Mesendoderm (in vitro differentiated cells): ENCODE measurements at regions not wholly inside any gene's neighbourhood (a gene's known extent, or its start where the extent isn't known, plus 50 kb on each side); places are given as distances from the start of the nearest gene placed in this dataset.
"Not testable (repeated sequence)": the region's sequence is repeated elsewhere in the genome, so short reads cannot be mapped to it uniquely, and the experiment has no call there.

Experiments
- DNase-seq: peaks from one replicate; pipeline ENCODE4 v3.0.0; 2013
- H2AK5ac ChIP-seq: 2 replicates; pipeline ENCODE4 v1.6.1; 2013; ENCODE audit warnings: low read length, inconsistent platforms
- H2BK120ac ChIP-seq: 2 replicates; pipeline ENCODE4 v1.6.1; 2013; ENCODE audit warnings: low read depth, mild to moderate bottlenecking, low read length, moderate library complexity, mixed read lengths
- H2BK15ac ChIP-seq: replicated peaks from 2 replicates; pipeline ENCODE4 v1.6.1; 2013; ENCODE audit warnings: low read depth, mild to moderate bottlenecking, moderate library complexity
- H2BK5ac ChIP-seq: 2 replicates; pipeline ENCODE4 v1.6.1; 2013; ENCODE audit warnings: low read length, inconsistent platforms
- H3K18ac ChIP-seq: 2 replicates; pipeline ENCODE4 v1.6.1; 2013; ENCODE audit warnings: mild to moderate bottlenecking, low read length, mixed read lengths
- H3K23ac ChIP-seq: one replicate; pipeline ENCODE4 v1.6.1; 2013; ENCODE audit warnings: low read length
- H3K27ac ChIP-seq: 2 replicates; pipeline ENCODE4 v1.5.1; 2013; ENCODE audit warnings: low read depth, mild to moderate bottlenecking, inconsistent platforms, low read length, moderate library complexity
- H3K27me3 ChIP-seq: 2 replicates; pipeline ENCODE4 v1.6.1; 2013; ENCODE audit warnings: low read length, control low read depth, mild to moderate bottlenecking, inconsistent platforms; ENCODE audit not compliant: insufficient read depth, poor library complexity
- H3K36me3 ChIP-seq: 2 replicates; pipeline ENCODE4 v1.6.1; 2013; ENCODE audit warnings: low read length, inconsistent platforms; ENCODE audit not compliant: control insufficient read depth, insufficient read depth
- H3K4ac ChIP-seq: one replicate; pipeline ENCODE4 v1.6.1; 2013; ENCODE audit warnings: low read depth, mild to moderate bottlenecking, low read length, moderate library complexity
- H3K4me1 ChIP-seq: 2 replicates; pipeline ENCODE4 v1.6.1; 2013; ENCODE audit warnings: low read depth, low read length, inconsistent platforms; ENCODE audit not compliant: control insufficient read depth
- H3K4me2 ChIP-seq: 2 replicates; pipeline ENCODE4 v1.6.1; 2013; ENCODE audit warnings: low read length
- H3K4me3 ChIP-seq: 2 replicates; pipeline ENCODE4 v1.5.1; 2013; ENCODE audit warnings: mild to moderate bottlenecking, low read length
- H3K56ac ChIP-seq: one replicate; pipeline ENCODE4 v1.6.1; 2013; ENCODE audit warnings: low read length
- H3K79me1 ChIP-seq: 2 replicates; pipeline ENCODE4 v1.6.1; 2013; ENCODE audit warnings: low read length, inconsistent platforms
- H3K79me2 ChIP-seq: 2 replicates; pipeline ENCODE4 v1.6.1; 2013; ENCODE audit warnings: mild to moderate bottlenecking, low read length; ENCODE audit not compliant: control insufficient read depth, insufficient read depth
- H3K9ac ChIP-seq: 2 replicates; pipeline ENCODE4 v1.6.1; 2013; ENCODE audit warnings: low read length, inconsistent platforms
- H4K5ac ChIP-seq: one replicate; pipeline ENCODE4 v1.6.1; 2013; ENCODE audit warnings: low read length
- H4K8ac ChIP-seq: one replicate; pipeline ENCODE4 v1.6.1; 2013; ENCODE audit warnings: low read depth, mild to moderate bottlenecking, control low read depth, low read length, moderate library complexity
- WGBS: extraction: QIAGEN DNeasy Blood & Tissue Kit; methylation state at CpG from one replicate; pipeline ENCODE4 v1.1.7; 2013; ENCODE audit warnings: low lambda C conversion rate, missing lambda C conversion rate; ENCODE audit not compliant: insufficient coverage; ENCODE audit errors: extremely low coverage; 5-methylcytosine and 5-hydroxymethylcytosine counted together

DNA sequence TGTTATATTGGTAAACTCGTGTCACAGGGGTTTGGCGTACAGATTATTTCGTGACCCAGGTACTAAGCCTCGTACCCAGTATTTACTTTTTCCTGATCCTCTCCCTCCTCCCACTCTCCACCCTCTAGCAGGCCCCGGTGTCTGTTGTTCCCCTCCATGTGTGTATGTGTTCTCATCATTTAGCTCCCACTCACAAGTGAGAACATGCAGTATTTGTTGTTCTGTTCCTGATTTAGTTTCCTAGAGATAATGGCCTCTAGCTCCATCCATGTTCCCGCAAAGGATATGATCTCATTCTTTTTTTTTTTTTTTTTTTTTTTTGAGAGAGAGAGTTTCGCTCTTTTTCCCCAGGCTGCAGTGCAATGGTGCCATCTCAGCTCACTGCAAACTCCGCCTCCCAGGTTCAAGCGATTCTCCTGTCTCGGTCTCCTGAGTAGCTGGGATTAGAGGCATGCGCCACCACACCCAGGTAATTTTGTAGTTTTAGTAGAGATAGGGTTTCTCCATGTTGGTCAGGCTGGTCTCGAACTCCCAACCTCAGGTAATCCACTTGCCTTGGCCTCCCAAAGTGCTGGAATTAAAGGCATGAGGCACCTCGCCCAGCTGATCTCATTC lies 52.7 kb upstream of the PSAP start:
- not testable (repeated sequence) for H3K79me1 ChIP-seq, H2BK15ac ChIP-seq, H3K4me3 ChIP-seq, H3K23ac ChIP-seq, H3K36me3 ChIP-seq, H2AK5ac ChIP-seq, H3K27ac ChIP-seq, H3K27me3 ChIP-seq, H4K8ac ChIP-seq, H3K4ac ChIP-seq, H3K18ac ChIP-seq, H2BK5ac ChIP-seq, H3K79me2 ChIP-seq, DNase-seq, H2BK120ac ChIP-seq, H3K4me2 ChIP-seq, H3K56ac ChIP-seq, H3K9ac ChIP-seq, H4K5ac ChIP-seq, H3K4me1 ChIP-seq
- WGBS: no CpG with 5 or more reads among the region's 13 CpGs

DNA sequence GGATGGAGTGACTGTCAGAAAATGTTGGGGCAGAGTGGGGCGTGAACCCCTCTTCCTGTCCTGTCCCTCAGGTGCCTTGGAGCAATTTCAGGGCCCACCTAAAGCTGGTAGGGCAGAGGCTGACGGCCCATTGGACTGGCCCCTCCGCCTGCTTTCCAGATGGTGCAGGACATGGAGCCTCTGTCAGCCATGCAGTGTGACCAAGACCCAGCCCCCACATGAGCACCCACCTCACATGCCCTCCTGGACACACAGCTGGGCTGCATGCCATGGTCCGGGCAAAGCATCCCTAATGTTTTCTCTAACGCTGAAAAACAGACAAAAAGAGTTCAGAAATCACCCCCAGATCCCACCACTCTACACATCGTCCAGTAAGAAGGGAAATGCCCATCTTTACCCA lies 51.3 kb upstream of the PSAP start:
- Histone ChIP-seq H2BK15ac (no peak overlapping the region), H3K56ac (no peak overlapping the region), H3K27me3 (no peaks in the 10 kb centered on the region), H3K9ac (no peak overlapping the region), H2BK5ac (no peak overlapping the region), H4K5ac (no peak overlapping the region), H3K4me2 (no peak overlapping the region), H3K4ac (no peak overlapping the region), H3K4me1 (no peaks in the 10 kb centered on the region), H4K8ac (no peak overlapping the region), H3K79me2 (no peaks in the 10 kb centered on the region), H3K23ac (no peak overlapping the region), H3K27ac (no peak overlapping the region), H3K18ac (no peak overlapping the region), H3K4me3 (no peak overlapping the region), H2AK5ac (no peak overlapping the region), H2BK120ac (no peak overlapping the region), H3K36me3 (no peaks in the 10 kb centered on the region), H3K79me1 (no peaks in the 10 kb centered on the region)
- no peak for DNase-seq
- no CpG with 5 or more reads among the region's 6 CpGs for WGBS
